KOPT-K1 (cell line): ENCODE measurements at regions not wholly inside any gene's neighbourhood (a gene's known extent, or its start where the extent isn't known, plus 50 kb on each side); places are given as distances from the start of the nearest gene placed in this dataset.
"Not testable (repeated sequence)": the region's sequence is repeated elsewhere in the genome, so short reads cannot be mapped to it uniquely, and the experiment has no call there.

Experiments
- H3K27ac ChIP-seq: fragments of 200-600 bp; sonication (generic); 2 replicates; pipeline ENCODE4 v1.5.1; 2016; ENCODE audit warnings: antibody characterized with exemption, mild to moderate bottlenecking, low read depth, low read length; ENCODE audit not compliant: poor library complexity, severe bottlenecking
- H3K36me3 ChIP-seq: fragments of 200-600 bp; sonication (generic); 2 replicates; pipeline ENCODE4 v1.5.1; 2017; ENCODE audit warnings: antibody characterized with exemption, mild to moderate bottlenecking, low read length, moderate library complexity; ENCODE audit not compliant: insufficient read depth
- H3K9me3 ChIP-seq: fragments of 200-600 bp; sonication (generic); 2 replicates; pipeline ENCODE4 v1.5.1; 2017; ENCODE audit warnings: antibody characterized with exemption, low read length, mild to moderate bottlenecking; ENCODE audit not compliant: insufficient read depth, poor library complexity, severe bottlenecking

DNA sequence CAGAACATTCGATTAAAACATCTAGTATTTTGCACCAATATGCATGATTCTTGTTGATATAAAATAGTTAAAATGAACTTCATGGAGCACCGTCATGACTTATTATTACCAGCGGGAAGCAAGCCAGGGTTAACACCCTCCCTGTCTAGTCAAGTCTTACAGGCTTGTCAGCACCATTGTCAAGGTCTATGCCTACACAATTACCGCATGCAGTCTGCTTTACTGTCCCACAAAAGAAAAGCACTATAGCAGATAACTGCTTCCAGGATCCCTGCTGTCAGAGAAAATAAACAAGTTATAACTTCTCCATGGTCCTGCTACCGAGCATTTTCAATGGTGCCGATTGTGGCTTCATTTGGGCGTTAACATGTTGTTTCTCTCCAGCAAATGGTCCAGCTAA is 968.0 kb upstream of the FAM98A start:
- H3K27ac ChIP-seq = no peak overlapping the region
- H3K9me3 ChIP-seq = peaks cover 5% of the 10 kb centered on the region
- H3K36me3 ChIP-seq = no peaks in the 10 kb centered on the region

GRCh38 chr2:34552337-34552736 is 953.2 kb upstream of the FAM98A start:
- Histone ChIP-seq H3K36me3 (no peaks in the 10 kb centered on the region), H3K9me3 (no peaks in the 10 kb centered on the region), H3K27ac (no peak overlapping the region)

GRCh38 chr2:34549710-34550345 is 950.7 kb upstream of the FAM98A start:
- no peaks in the 10 kb centered on the region for H3K9me3 ChIP-seq
- H3K27ac ChIP-seq = no peak overlapping the region
- no peaks in the 10 kb centered on the region for H3K36me3 ChIP-seq

DNA sequence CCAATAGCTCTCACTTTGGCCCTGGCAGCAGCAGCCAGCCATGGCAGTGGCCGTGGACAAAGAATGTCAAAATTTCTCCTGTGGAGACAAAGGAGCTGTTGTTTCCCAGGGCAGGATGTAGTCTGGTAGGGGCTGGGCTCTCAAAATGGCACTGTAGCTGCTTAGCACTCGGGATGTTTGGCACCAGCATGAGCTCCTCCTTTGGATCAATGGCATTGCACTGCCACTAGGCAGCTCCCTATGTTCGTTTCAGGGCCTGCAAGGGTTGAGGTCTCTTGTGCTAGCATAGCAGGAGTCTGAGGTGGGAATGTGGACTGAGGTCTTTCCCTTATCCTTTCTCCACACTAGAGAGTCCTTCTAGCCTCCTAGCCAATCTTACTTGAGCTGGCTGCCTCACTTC is 948.8 kb upstream of the FAM98A start:
- no peak overlapping the region for H3K27ac ChIP-seq
- H3K9me3 ChIP-seq = no peaks in the 10 kb centered on the region
- H3K36me3 ChIP-seq = no peaks in the 10 kb centered on the region

- Histone ChIP-seq H3K9me3 (no peaks in the 10 kb centered on the region), H3K36me3 (no peaks in the 10 kb centered on the region), H3K27ac (no peak overlapping the region)
Observed at GRCh38 chr2:34547340-34547739, 948.2 kb upstream of the FAM98A start.

DNA sequence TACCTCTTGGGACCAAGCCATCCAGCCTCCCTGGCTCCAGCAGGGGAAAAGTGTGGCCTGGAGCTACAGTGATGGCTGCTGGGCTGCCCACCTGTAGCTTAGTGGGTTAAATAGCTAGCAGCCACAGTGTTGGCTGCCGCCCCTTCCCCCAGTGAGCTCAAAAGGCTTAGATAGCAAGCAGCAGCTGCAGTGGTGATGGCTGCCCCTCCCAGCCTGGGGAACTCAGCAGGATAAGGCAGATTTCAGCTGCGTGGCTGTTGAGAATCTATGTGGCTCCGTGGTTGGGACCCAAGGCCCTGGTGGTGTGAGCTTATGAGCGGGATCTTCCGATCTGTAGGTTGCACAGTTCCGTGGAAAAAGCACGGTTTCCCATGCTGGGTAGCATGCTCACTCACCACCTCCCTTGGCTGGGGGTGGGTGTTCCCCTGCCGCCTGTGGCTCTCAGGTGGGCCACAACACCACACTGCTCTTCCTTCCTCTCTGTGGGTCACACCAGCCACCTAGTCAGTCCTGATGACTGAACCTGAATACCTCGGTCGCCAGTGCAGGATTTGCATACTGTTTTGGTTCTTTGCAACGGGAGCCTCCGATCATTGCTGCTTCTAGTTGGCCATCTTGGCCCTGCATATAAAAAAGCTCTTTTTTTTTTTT is 946.5 kb upstream of the FAM98A start:
- H3K9me3 ChIP-seq = no peaks in the 10 kb centered on the region
- no peaks in the 10 kb centered on the region for H3K36me3 ChIP-seq

GRCh38 chr2:34534761-34535160 is 935.7 kb upstream of the FAM98A start:
- Histone ChIP-seq H3K27ac (no peak overlapping the region), H3K36me3 (no peaks in the 10 kb centered on the region), H3K9me3 (no peaks in the 10 kb centered on the region)

More for the DNA sequence above, 946.5 kb upstream of the FAM98A start:
- H3K27ac ChIP-seq = no peak overlapping the region

- Histone ChIP-seq H3K36me3 (no peaks in the 10 kb centered on the region), H3K9me3 (no peaks in the 10 kb centered on the region), H3K27ac (no peak overlapping the region)
Observed at GRCh38 chr2:34534341-34534740, 935.2 kb upstream of the FAM98A start.

GRCh38 chr2:34533585-34534183 is 934.6 kb upstream of the FAM98A start:
- no peaks in the 10 kb centered on the region for H3K9me3 ChIP-seq
- H3K27ac ChIP-seq = no peak overlapping the region
- H3K36me3 ChIP-seq = no peaks in the 10 kb centered on the region

GRCh38 chr2:34529965-34530364 is 930.9 kb upstream of the FAM98A start:
- H3K27ac ChIP-seq = no peak overlapping the region
- no peaks in the 10 kb centered on the region for H3K9me3 ChIP-seq
- H3K36me3 ChIP-seq = no peaks in the 10 kb centered on the region

GRCh38 chr2:34523958-34524514 is 924.9 kb upstream of the FAM98A start:
- Histone ChIP-seq H3K9me3 (no peaks in the 10 kb centered on the region), H3K36me3 (no peaks in the 10 kb centered on the region), H3K27ac (no peak overlapping the region)

DNA sequence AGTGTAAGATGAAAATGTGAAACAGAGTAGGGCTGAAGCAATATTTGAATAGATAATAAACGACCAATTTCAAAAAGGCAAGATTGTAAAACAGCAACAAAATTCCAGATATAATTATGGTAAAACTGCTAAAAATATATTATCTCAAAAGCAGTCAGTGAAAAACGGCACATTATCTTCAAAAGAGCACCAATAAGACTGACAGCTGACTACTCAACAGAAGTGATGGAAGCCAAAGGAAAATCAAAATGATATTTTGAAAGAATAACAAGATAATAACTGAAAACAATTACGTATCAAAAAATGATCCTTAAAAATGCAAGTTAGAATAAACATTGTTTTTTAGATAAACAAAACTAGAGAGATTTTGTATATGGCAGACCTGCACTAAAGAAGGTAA is 920.6 kb upstream of the FAM98A start:
- Histone ChIP-seq H3K9me3 (no peaks in the 10 kb centered on the region), H3K36me3 (no peaks in the 10 kb centered on the region)

DNA sequence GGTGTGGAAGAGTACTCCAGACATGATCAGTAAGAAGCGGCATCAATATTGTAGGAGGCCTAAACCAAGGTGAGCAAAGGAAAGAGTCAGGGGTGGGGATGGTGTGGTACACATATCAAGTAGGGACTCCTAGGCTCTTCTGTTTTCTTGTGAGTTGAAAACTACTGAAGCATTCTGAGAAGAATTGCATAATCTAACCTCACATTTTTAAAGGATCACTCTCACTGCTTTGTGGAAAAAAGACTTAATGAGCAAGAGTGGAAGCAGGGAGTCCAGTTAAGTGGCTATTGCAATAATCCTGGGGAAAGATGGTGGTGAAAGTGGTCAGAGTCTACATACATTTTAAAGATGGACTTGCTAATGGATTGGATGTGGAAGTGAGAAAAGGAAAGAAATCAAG is 899.5 kb upstream of the FAM98A start:
- no peaks in the 10 kb centered on the region for H3K9me3 ChIP-seq
- no peaks in the 10 kb centered on the region for H3K36me3 ChIP-seq
- H3K27ac ChIP-seq = no peak overlapping the region

More for the DNA sequence above, 920.6 kb upstream of the FAM98A start:
- no peak overlapping the region for H3K27ac ChIP-seq

- not testable (repeated sequence) for H3K36me3 ChIP-seq, H3K27ac ChIP-seq, H3K9me3 ChIP-seq
Observed at GRCh38 chr2:34494192-34494591, 895.1 kb upstream of the FAM98A start.

- no peak overlapping the region for H3K27ac ChIP-seq
- no peaks in the 10 kb centered on the region for H3K9me3 ChIP-seq
- no peaks in the 10 kb centered on the region for H3K36me3 ChIP-seq
Observed at GRCh38 chr2:34492561-34493455, 893.7 kb upstream of the FAM98A start.
